HEK293 (cell line): ENCODE measurements at regions not wholly inside any gene's neighbourhood (a gene's known extent, or its start where the extent isn't known, plus 50 kb on each side); places are given as distances from the start of the nearest gene placed in this dataset.

Source experiments
- CTCF ChIA-PET: fragments of 350-600 bp; formaldehyde crosslinking; extraction: SDS; loops from one replicate; lab custom pipeline; 2021; ENCODE audit warnings: antibody characterized with exemption; lab: Yijun Ruan, JAX
- POLR2A ChIA-PET: fragments of 300-600 bp; formaldehyde crosslinking; extraction: SDS; loops from one replicate; lab custom pipeline; 2020; ENCODE audit warnings: antibody characterized with exemption, inconsistent platforms; lab: Yijun Ruan, JAX
- H3K27ac ChIP-seq: fragments of 200-500 bp; sonication (Bioruptor generic); 2 replicates; pipeline ENCODE4 v1.5.1; 2014; ENCODE audit warnings: low read depth, low read length, control low read depth, inconsistent platforms; ENCODE audit errors: extremely low read depth
- H3K36me3 ChIP-seq, 2 experiments: fragments of 200-500 bp in 1 of 2; sonication (Bioruptor generic) in 1 of 2; 1 replicate in 1 of 2; 2 replicates in 1 of 2; pipeline ENCODE4 v1.5.1; 2014 to 2017; ENCODE audit warnings: inconsistent platforms in 2 of 2, low read length in 2 of 2; ENCODE audit not compliant: control insufficient read depth in 2 of 2, insufficient read depth in 1 of 2
- H3K4me1 ChIP-seq: fragments of 200-500 bp; sonication (Bioruptor generic); 2 replicates; pipeline ENCODE4 v1.5.1; 2014; ENCODE audit warnings: mild to moderate bottlenecking, low read length, inconsistent platforms; ENCODE audit not compliant: control insufficient read depth, insufficient read depth
- H3K4me3 ChIP-seq: 2 replicates; pipeline ENCODE4 v1.5.1; 2011; ENCODE audit warnings: low read depth, mild to moderate bottlenecking, control low read depth, low read length, moderate library complexity
- H3K9me3 ChIP-seq: fragments of 200-500 bp; sonication (Bioruptor generic); 2 replicates; pipeline ENCODE4 v1.5.1; 2014; ENCODE audit warnings: low read depth, low read length, inconsistent platforms; ENCODE audit not compliant: control insufficient read depth, insufficient read depth
- GFI1B ChIP-seq: fragments of 450-650 bp; formaldehyde crosslinking; IDR thresholded peaks from 2 replicates; pipeline ENCODE4 v1.5.1; 2016; ENCODE audit warnings: missing biosample characterization, missing genetic modification characterization
- GLI4 ChIP-seq: fragments of 450-650 bp; formaldehyde crosslinking; IDR thresholded peaks from 2 replicates; pipeline ENCODE4 v1.5.1; 2016; ENCODE audit warnings: missing biosample characterization, missing genetic modification characterization
- GLIS1 ChIP-seq: fragments of 450-650 bp; formaldehyde crosslinking; IDR thresholded peaks from 2 replicates; pipeline ENCODE4 v1.5.1; 2016; ENCODE audit warnings: missing biosample characterization, missing genetic modification characterization
- HIC1 ChIP-seq: fragments of 450-650 bp; formaldehyde crosslinking; IDR thresholded peaks from 2 replicates; pipeline ENCODE4 v1.5.1; 2016; ENCODE audit warnings: missing biosample characterization, missing genetic modification characterization
- KLF16 ChIP-seq: fragments of 450-650 bp; formaldehyde crosslinking; IDR thresholded peaks from 2 replicates; pipeline ENCODE4 v1.5.1; 2017; ENCODE audit warnings: missing biosample characterization, missing genetic modification characterization
- KLF17 ChIP-seq: fragments of 450-650 bp; formaldehyde crosslinking; IDR thresholded peaks from 2 replicates; pipeline ENCODE4 v1.5.1; 2016; ENCODE audit warnings: missing biosample characterization, missing genetic modification characterization
- PRDM1 ChIP-seq: fragments of 450-650 bp; formaldehyde crosslinking; IDR thresholded peaks from 2 replicates; pipeline ENCODE4; 2016; ENCODE audit warnings: missing biosample characterization, missing genetic modification characterization
- SCRT1 ChIP-seq: fragments of 450-650 bp; formaldehyde crosslinking; IDR thresholded peaks from 2 replicates; pipeline ENCODE4 v1.5.1; 2016; ENCODE audit warnings: missing biosample characterization, missing genetic modification characterization, borderline replicate concordance
- SCRT2 ChIP-seq: fragments of 450-650 bp; formaldehyde crosslinking; IDR thresholded peaks from 2 replicates; pipeline ENCODE4 v1.5.1; 2016; ENCODE audit warnings: missing biosample characterization, missing genetic modification characterization
- TRIM28 ChIP-seq: IDR thresholded peaks from 2 replicates; pipeline ENCODE4 v1.6.1; 2011; ENCODE audit warnings: low read length, control low read depth, borderline replicate concordance
- ZNF112 ChIP-seq: fragments of 450-650 bp; formaldehyde crosslinking; IDR thresholded peaks from 2 replicates; pipeline ENCODE4 v1.5.0; 2017; ENCODE audit warnings: missing biosample characterization, missing genetic modification characterization
- ZNF2 ChIP-seq: fragments of 450-650 bp; formaldehyde crosslinking; IDR thresholded peaks from 2 replicates; pipeline ENCODE4 v1.5.1; 2016; ENCODE audit warnings: missing biosample characterization, missing genetic modification characterization
- ZNF221 ChIP-seq: fragments of 450-650 bp; formaldehyde crosslinking; IDR thresholded peaks from 2 replicates; pipeline ENCODE4 v1.5.1; 2017; ENCODE audit warnings: missing biosample characterization, missing genetic modification characterization, borderline replicate concordance
- ZNF362 ChIP-seq: fragments of 450-650 bp; formaldehyde crosslinking; IDR thresholded peaks from 2 replicates; pipeline ENCODE4 v1.5.1; 2016; ENCODE audit warnings: missing biosample characterization, missing genetic modification characterization
- ZNF366 ChIP-seq: fragments of 450-650 bp; formaldehyde crosslinking; conservative IDR thresholded peaks from 2 replicates; pipeline ENCODE4 v1.5.1; 2016; ENCODE audit warnings: missing biosample characterization, missing genetic modification characterization
- ZNF561 ChIP-seq: fragments of 450-650 bp; IDR thresholded peaks from 2 replicates; pipeline ENCODE4 v1.5.1; 2018; ENCODE audit warnings: missing biosample characterization, missing genetic modification characterization, borderline replicate concordance
- ZNF785 ChIP-seq: fragments of 450-650 bp; formaldehyde crosslinking; IDR thresholded peaks from 2 replicates; pipeline ENCODE4 v1.5.1; 2016; ENCODE audit warnings: missing biosample characterization, missing genetic modification characterization
- TF ChIP-seq, protein P1 (sequence below): fragments of 450-650 bp; formaldehyde crosslinking; IDR thresholded peaks from 2 replicates; pipeline ENCODE4 v1.5.1; 2016; ENCODE audit warnings: missing biosample characterization, missing genetic modification characterization
- TF ChIP-seq, protein P2 (sequence below): fragments of 450-650 bp; formaldehyde crosslinking; IDR thresholded peaks from 2 replicates; pipeline ENCODE4 v1.5.1; 2017; ENCODE audit warnings: missing biosample characterization, missing genetic modification characterization
- TF ChIP-seq, protein P3 (sequence below): fragments of 450-650 bp; formaldehyde crosslinking; IDR thresholded peaks from 2 replicates; pipeline ENCODE4 v1.5.1; 2017; ENCODE audit warnings: missing biosample characterization, missing genetic modification characterization

- H3K9me3 ChIP-seq = no peaks in the 10 kb centered on the region
- ChIA-PET CTCF (interaction anchor here (1.1 kb wide), 1 partner anchor 414 kb away, joined by 3 read pairs; no protein-coding TSS in a partner anchor), POLR2A (no interaction called here)
- no peak overlapping the region for H3K4me3 ChIP-seq
- no peak overlapping the region; the same call in 1 of the 2 replicates for H3K27ac ChIP-seq
- no peaks in the 10 kb centered on the region for H3K36me3 ChIP-seq
- TF ChIP-seq TRIM28 (peak; percentile 67), KLF17 (tag by site-specific recombination) (peak; percentile 51; the same call in 1 of the 2 replicates), ZNF561 (tag by site-specific recombination) (peak; percentile 32; the same call in 1 of the 2 replicates), ZNF362 (tag by site-specific recombination) (no peak), ZNF112 (no peak), GLI4 (no peak), PRDM1 (tag by site-specific recombination) (peak; percentile 31; the same call in 1 of the 2 replicates), ZNF366 (0 out of 2 replicates have a peak, but pooled peaks have one; percentile 19), ZNF2 (tag by site-specific recombination) (no peak), SCRT1 (tag by site-specific recombination) (peak; percentile 46; the same call in 1 of the 2 replicates), ZNF221 (tag by site-specific recombination) (no peak), KLF16 (0 out of 2 replicates have a peak, but pooled peaks have one; percentile 45), SCRT2 (tag by site-specific recombination) (peak; percentile 65; the same call in 1 of the 2 replicates), GLIS1 (tag by site-specific recombination) (0 out of 2 replicates have a peak, but pooled peaks have one; percentile 25), GFI1B (tag by site-specific recombination) (no peak), ZNF785 (no peak), HIC1 (peak; percentile 49; the same call in 1 of the 2 replicates)
- TF ChIP-seq, protein P1, sequence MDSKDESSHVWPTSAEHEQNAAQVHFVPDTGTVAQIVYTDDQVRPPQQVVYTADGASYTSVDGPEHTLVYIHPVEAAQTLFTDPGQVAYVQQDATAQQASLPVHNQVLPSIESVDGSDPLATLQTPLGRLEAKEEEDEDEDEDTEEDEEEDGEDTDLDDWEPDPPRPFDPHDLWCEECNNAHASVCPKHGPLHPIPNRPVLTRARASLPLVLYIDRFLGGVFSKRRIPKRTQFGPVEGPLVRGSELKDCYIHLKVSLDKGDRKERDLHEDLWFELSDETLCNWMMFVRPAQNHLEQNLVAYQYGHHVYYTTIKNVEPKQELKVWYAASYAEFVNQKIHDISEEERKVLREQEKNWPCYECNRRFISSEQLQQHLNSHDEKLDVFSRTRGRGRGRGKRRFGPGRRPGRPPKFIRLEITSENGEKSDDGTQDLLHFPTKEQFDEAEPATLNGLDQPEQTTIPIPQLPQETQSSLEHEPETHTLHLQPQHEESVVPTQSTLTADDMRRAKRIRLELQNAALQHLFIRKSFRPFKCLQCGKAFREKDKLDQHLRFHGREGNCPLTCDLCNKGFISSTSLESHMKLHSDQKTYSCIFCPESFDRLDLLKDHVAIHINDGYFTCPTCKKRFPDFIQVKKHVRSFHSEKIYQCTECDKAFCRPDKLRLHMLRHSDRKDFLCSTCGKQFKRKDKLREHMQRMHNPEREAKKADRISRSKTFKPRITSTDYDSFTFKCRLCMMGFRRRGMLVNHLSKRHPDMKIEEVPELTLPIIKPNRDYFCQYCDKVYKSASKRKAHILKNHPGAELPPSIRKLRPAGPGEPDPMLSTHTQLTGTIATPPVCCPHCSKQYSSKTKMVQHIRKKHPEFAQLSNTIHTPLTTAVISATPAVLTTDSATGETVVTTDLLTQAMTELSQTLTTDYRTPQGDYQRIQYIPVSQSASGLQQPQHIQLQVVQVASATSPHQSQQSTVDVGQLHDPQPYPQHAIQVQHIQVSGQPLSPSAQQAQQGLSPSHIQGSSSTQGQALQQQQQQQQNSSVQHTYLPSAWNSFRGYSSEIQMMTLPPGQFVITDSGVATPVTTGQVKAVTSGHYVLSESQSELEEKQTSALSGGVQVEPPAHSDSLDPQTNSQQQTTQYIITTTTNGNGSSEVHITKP (tag by site-specific recombination) = peak; percentile 54; the same call in 1 of the 2 replicates
- TF ChIP-seq, protein P2, sequence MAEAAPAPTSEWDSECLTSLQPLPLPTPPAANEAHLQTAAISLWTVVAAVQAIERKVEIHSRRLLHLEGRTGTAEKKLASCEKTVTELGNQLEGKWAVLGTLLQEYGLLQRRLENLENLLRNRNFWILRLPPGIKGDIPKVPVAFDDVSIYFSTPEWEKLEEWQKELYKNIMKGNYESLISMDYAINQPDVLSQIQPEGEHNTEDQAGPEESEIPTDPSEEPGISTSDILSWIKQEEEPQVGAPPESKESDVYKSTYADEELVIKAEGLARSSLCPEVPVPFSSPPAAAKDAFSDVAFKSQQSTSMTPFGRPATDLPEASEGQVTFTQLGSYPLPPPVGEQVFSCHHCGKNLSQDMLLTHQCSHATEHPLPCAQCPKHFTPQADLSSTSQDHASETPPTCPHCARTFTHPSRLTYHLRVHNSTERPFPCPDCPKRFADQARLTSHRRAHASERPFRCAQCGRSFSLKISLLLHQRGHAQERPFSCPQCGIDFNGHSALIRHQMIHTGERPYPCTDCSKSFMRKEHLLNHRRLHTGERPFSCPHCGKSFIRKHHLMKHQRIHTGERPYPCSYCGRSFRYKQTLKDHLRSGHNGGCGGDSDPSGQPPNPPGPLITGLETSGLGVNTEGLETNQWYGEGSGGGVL (tag by site-specific recombination) = peak; percentile 29; the same call in 1 of the 2 replicates
- TF ChIP-seq, protein P3, sequence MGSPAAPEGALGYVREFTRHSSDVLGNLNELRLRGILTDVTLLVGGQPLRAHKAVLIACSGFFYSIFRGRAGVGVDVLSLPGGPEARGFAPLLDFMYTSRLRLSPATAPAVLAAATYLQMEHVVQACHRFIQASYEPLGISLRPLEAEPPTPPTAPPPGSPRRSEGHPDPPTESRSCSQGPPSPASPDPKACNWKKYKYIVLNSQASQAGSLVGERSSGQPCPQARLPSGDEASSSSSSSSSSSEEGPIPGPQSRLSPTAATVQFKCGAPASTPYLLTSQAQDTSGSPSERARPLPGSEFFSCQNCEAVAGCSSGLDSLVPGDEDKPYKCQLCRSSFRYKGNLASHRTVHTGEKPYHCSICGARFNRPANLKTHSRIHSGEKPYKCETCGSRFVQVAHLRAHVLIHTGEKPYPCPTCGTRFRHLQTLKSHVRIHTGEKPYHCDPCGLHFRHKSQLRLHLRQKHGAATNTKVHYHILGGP (tag by site-specific recombination) = 0 out of 2 replicates have a peak, but pooled peaks have one; percentile 11
- peaks cover 8% of the 10 kb centered on the region for H3K4me1 ChIP-seq
Measured at GRCh38 chr17:13750816-13751793, 149.4 kb upstream of the HS3ST3A1 start.
